MM.1S (cell line): ENCODE measurements at regions not wholly inside any gene's neighbourhood (a gene's known extent, or its start where the extent isn't known, plus 50 kb on each side); places are given as distances from the start of the nearest gene placed in this dataset.

Source experiments
- DNase-seq: peaks from one replicate; pipeline ENCODE4 v3.0.0-alpha.2; 2015
- H2AFZ ChIP-seq: fragments of 300-600 bp; sonication (generic); 2 replicates; pipeline ENCODE4 v1.6.0; 2016; ENCODE audit warnings: antibody characterized with exemption, low read length
- H3F3A ChIP-seq: fragments of 300-600 bp; sonication (generic); 2 replicates; pipeline ENCODE4 v1.6.1; 2016; ENCODE audit warnings: mild to moderate bottlenecking, antibody characterized with exemption, low read length, moderate library complexity, mixed read lengths; ENCODE audit not compliant: insufficient read depth
- H3K27ac ChIP-seq: fragments of 300-600 bp; sonication (generic); 2 replicates; pipeline ENCODE4 v1.5.1; 2016; ENCODE audit warnings: mild to moderate bottlenecking, low read length
- H3K27me3 ChIP-seq: fragments of 300-600 bp; sonication (generic); replicated peaks from 2 replicates; pipeline ENCODE4 v1.6.0; 2016; ENCODE audit warnings: low read length; ENCODE audit not compliant: insufficient read depth
- H3K36me3 ChIP-seq: fragments of 300-600 bp; sonication (generic); replicated peaks from 2 replicates; pipeline ENCODE4 v1.6.1; 2016; ENCODE audit warnings: mild to moderate bottlenecking, low read length, mixed read lengths; ENCODE audit not compliant: insufficient read depth
- H3K4me1 ChIP-seq: fragments of 300-600 bp; sonication (generic); 2 replicates; pipeline ENCODE4 v1.6.1; 2016; ENCODE audit warnings: low read length, mixed read lengths
- H3K4me2 ChIP-seq: fragments of 300-600 bp; sonication (generic); 2 replicates; pipeline ENCODE4 v1.6.0; 2016; ENCODE audit warnings: low read depth, low read length
- H3K4me3 ChIP-seq: fragments of 300-600 bp; sonication (generic); 2 replicates; pipeline ENCODE4 v1.5.1; 2016; ENCODE audit warnings: low read length, mixed read lengths
- H3K79me2 ChIP-seq: fragments of 300-600 bp; sonication (generic); 2 replicates; pipeline ENCODE4 v1.6.1; 2016; ENCODE audit warnings: mixed run types, low read length, mixed read lengths
- H3K9ac ChIP-seq: fragments of 300-600 bp; sonication (generic); 2 replicates; pipeline ENCODE4 v1.6.1; 2016; ENCODE audit warnings: low read length, mixed read lengths
- H3K9me2 ChIP-seq: fragments of 300-600 bp; sonication (generic); replicated peaks from 2 replicates; pipeline ENCODE4 v1.6.1; 2016; ENCODE audit warnings: mild to moderate bottlenecking, low read length, mixed read lengths; ENCODE audit not compliant: insufficient read depth
- H3K9me3 ChIP-seq: fragments of 300-600 bp; sonication (generic); replicated peaks from 2 replicates; pipeline ENCODE4 v1.6.1; 2016; ENCODE audit warnings: mild to moderate bottlenecking, low read length, mixed read lengths; ENCODE audit not compliant: insufficient read depth
- H4K20me1 ChIP-seq: fragments of 300-600 bp; sonication (generic); 2 replicates; pipeline ENCODE4 v1.6.1; 2016; ENCODE audit warnings: mild to moderate bottlenecking, low read length, moderate library complexity, mixed read lengths; ENCODE audit not compliant: insufficient read depth
- EZH2 ChIP-seq: fragments of 300-600 bp; sonication (generic); optimal IDR thresholded peaks from 2 replicates; pipeline ENCODE3; 2017; ENCODE audit warnings: low read depth, mild to moderate bottlenecking, antibody characterized with exemption, low read length, mixed read lengths
- EZH2phosphoT487 ChIP-seq: fragments of 300-600 bp; sonication (generic); IDR thresholded peaks from 2 replicates; pipeline ENCODE4 v1.6.1; 2018; ENCODE audit warnings: antibody characterized with exemption, low read length
- TF ChIP-seq, protein P1 (sequence below): fragments of 300-600 bp; sonication (generic); IDR thresholded peaks from 2 replicates; pipeline ENCODE4 v1.5.1; 2016; ENCODE audit warnings: antibody characterized with exemption, low read length, mixed read lengths

DNA sequence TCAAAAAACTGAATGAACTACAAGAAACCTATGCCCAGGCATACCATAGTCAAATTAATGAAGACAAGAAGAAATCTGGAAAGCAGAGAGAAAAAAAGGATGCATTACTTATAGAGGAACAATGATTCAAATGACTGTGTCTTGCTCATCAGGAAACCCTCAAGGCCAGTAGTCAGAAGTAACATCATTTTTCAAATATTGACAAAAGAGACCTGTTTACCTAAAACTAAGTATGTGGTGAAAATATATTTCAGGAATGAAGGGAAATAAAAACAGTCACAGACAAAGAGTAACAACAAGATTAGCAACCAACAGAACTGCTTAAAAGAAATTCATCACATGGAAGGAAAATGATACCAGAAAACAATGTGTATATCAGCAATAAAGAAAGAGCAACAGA lies 128.4 kb downstream of the ALOX5 start:
- H3K4me2 ChIP-seq = no peak overlapping the region

DNA sequence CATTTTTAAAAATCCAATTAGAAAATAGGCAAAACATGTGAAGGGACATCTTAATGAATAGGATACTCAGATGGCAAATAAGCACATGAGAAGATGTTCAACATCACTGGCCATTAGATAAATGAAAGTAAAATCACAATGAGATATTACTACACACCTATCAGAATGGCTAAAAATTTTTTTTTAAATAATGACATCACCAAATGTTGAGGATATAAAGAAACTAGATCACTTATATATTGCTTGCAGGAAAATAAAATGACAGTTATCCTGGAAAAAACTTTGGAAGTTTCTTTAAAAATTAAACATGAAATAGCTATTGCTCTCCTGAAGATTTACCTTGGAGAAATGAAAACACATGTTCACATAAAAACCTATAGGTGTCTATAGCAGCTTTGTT lies 127.8 kb downstream of the ALOX5 start:
- Histone ChIP-seq H3K79me2 (no peaks in the 10 kb centered on the region), H3K9me3 (no peaks in the 10 kb centered on the region), H3F3A (no peaks in the 10 kb centered on the region), H3K27me3 (no peaks in the 10 kb centered on the region), H3K9me2 (no peaks in the 10 kb centered on the region), H3K4me3 (no peak overlapping the region), H3K4me1 (no peaks in the 10 kb centered on the region), H4K20me1 (no peaks in the 10 kb centered on the region), H3K9ac (no peak overlapping the region), H2AFZ (no peak overlapping the region), H3K4me2 (no peak overlapping the region), H3K27ac (no peak overlapping the region), H3K36me3 (no peaks in the 10 kb centered on the region)
- TF ChIP-seq, protein P1, sequence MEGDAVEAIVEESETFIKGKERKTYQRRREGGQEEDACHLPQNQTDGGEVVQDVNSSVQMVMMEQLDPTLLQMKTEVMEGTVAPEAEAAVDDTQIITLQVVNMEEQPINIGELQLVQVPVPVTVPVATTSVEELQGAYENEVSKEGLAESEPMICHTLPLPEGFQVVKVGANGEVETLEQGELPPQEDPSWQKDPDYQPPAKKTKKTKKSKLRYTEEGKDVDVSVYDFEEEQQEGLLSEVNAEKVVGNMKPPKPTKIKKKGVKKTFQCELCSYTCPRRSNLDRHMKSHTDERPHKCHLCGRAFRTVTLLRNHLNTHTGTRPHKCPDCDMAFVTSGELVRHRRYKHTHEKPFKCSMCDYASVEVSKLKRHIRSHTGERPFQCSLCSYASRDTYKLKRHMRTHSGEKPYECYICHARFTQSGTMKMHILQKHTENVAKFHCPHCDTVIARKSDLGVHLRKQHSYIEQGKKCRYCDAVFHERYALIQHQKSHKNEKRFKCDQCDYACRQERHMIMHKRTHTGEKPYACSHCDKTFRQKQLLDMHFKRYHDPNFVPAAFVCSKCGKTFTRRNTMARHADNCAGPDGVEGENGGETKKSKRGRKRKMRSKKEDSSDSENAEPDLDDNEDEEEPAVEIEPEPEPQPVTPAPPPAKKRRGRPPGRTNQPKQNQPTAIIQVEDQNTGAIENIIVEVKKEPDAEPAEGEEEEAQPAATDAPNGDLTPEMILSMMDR = no peak
- TF ChIP-seq EZH2 (no peak), EZH2phosphoT487 (no peak)
- DNase-seq = no peak

More for the DNA sequence above, 128.4 kb downstream of the ALOX5 start:
- Histone ChIP-seq H3K9me3 (no peaks in the 10 kb centered on the region), H2AFZ (no peak overlapping the region), H3K4me3 (no peak overlapping the region), H3K79me2 (no peaks in the 10 kb centered on the region), H4K20me1 (no peaks in the 10 kb centered on the region), H3K4me1 (no peaks in the 10 kb centered on the region), H3F3A (no peaks in the 10 kb centered on the region), H3K27me3 (no peaks in the 10 kb centered on the region), H3K36me3 (no peaks in the 10 kb centered on the region), H3K9me2 (no peaks in the 10 kb centered on the region), H3K27ac (no peak overlapping the region), H3K9ac (no peak overlapping the region)
- TF ChIP-seq, protein P1 = no peak
- TF ChIP-seq EZH2phosphoT487 = no peak
- TF ChIP-seq EZH2 = no peak
- DNase-seq = no peak

DNA sequence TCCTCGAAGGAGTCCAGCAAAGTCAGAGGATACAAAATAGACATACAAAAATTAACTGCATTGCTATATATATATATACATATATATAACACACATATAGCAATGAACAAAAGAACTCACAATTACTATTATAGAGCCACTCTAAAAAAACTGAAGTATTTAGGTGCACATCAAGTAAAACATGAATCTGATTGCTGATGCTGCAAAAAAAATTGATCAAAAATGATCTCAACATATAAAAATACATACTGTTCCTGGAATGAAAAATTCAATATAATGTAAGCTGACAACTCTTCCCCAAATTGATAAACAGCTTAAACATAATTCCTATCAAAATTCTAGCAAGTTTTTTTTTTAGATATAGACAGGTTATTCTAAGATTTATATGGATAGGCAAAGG lies 126.8 kb downstream of the ALOX5 start:
- H3K36me3 ChIP-seq = no peaks in the 10 kb centered on the region
- H3K4me1 ChIP-seq = no peaks in the 10 kb centered on the region
- no peak overlapping the region for H2AFZ ChIP-seq
- no peak for TF ChIP-seq EZH2phosphoT487
- no peak for TF ChIP-seq EZH2
- TF ChIP-seq, protein P1 = no peak
- no peaks in the 10 kb centered on the region for H3K27me3 ChIP-seq
- H3K4me2 ChIP-seq = no peak overlapping the region
- H3K9me3 ChIP-seq = no peaks in the 10 kb centered on the region
- H3K9me2 ChIP-seq = no peaks in the 10 kb centered on the region
- H3K27ac ChIP-seq = no peak overlapping the region
- no peak overlapping the region for H3K9ac ChIP-seq
- H3F3A ChIP-seq = no peaks in the 10 kb centered on the region
- no peak for DNase-seq
- H3K79me2 ChIP-seq = no peaks in the 10 kb centered on the region
- no peaks in the 10 kb centered on the region for H4K20me1 ChIP-seq
- no peak overlapping the region for H3K4me3 ChIP-seq
